DMS153 treated with DMSO at 0.1 percent for 48 hours (cell line): ENCODE measurements at regions not wholly inside any gene's neighbourhood (a gene's known extent, or its start where the extent isn't known, plus 50 kb on each side); places are given as distances from the start of the nearest gene placed in this dataset.
"Not testable (repeated sequence)": the region's sequence is repeated elsewhere in the genome, so short reads cannot be mapped to it uniquely, and the experiment has no call there.

Source experiments
- DNase-seq: peaks from one replicate; lab custom pipeline; 2025; ENCODE audit not compliant: unreplicated experiment; lab: John Stamatoyannopoulos, UW

GRCh38 chr5:167255926-167256325 lies 1035.5 kb upstream of the WWC1 start:
- no peak for DNase-seq

GRCh38 chr5:167259806-167260205 lies 1031.6 kb upstream of the WWC1 start:
- no peak for DNase-seq

- no peak for DNase-seq
These were observed 1029.9 kb upstream of the WWC1 start for GRCh38 chr5:167261309-167262100.

GRCh38 chr5:167263185-167263584 lies 1028.3 kb upstream of the WWC1 start:
- no peak for DNase-seq

- no peak for DNase-seq
These were observed 1027.1 kb upstream of the WWC1 start for GRCh38 chr5:167264348-167264747.

GRCh38 chr5:167268337-167268736 lies 1023.1 kb upstream of the WWC1 start:
- DNase-seq, result no peak

- DNase-seq, result no peak
These were observed 1022.3 kb upstream of the WWC1 start for GRCh38 chr5:167269146-167269545.

GRCh38 chr5:167271081-167271480 lies 1020.4 kb upstream of the WWC1 start:
- no peak for DNase-seq

- no peak for DNase-seq
These were observed 1019.9 kb upstream of the WWC1 start for GRCh38 chr5:167271511-167271910.

GRCh38 chr5:167280111-167280510 lies 1011.3 kb upstream of the WWC1 start:
- DNase-seq, result no peak

GRCh38 chr5:167281925-167282324 lies 1009.5 kb upstream of the WWC1 start:
- no peak for DNase-seq

- DNase-seq, result no peak
These were observed 1007.8 kb upstream of the WWC1 start for GRCh38 chr5:167283691-167284090.

GRCh38 chr5:167284222-167284890 lies 1007.1 kb upstream of the WWC1 start:
- no peak for DNase-seq

- DNase-seq, result no peak
These were observed 1005.9 kb upstream of the WWC1 start for GRCh38 chr5:167285591-167285990.

- no peak for DNase-seq
These were observed 1004.6 kb upstream of the WWC1 start for GRCh38 chr5:167286891-167287290.

GRCh38 chr5:167290478-167290877 lies 1001.0 kb upstream of the WWC1 start:
- DNase-seq, result no peak

GRCh38 chr5:167294882-167295680 lies 996.4 kb upstream of the WWC1 start:
- DNase-seq, result no peak

- no peak for DNase-seq
These were observed 995.8 kb upstream of the WWC1 start for GRCh38 chr5:167295681-167296005.

- no peak for DNase-seq
These were observed 995.4 kb upstream of the WWC1 start for GRCh38 chr5:167296066-167296465.

- no peak for DNase-seq
These were observed 994.8 kb upstream of the WWC1 start for GRCh38 chr5:167296661-167297060.

- DNase-seq, result not testable (repeated sequence)
These were observed 991.6 kb upstream of the WWC1 start for GRCh38 chr5:167299861-167300260.

- DNase-seq, result no peak
These were observed 987.9 kb upstream of the WWC1 start for GRCh38 chr5:167303582-167303981.
